Testis (tissue), 2 donors: ENCODE measurements at regions not wholly inside any gene's neighbourhood (a gene's known extent, or its start where the extent isn't known, plus 50 kb on each side); places are given as distances from the start of the nearest gene placed in this dataset.

Source experiments
- DNase-seq: peaks from one replicate; pipeline ENCODE4 v3.0.0-alpha.2; 2019
- H3K27ac ChIP-seq, 2 donors: fragments of 200-600 bp; sonication (generic); one replicate each; pipeline ENCODE4 v1.5.1; 2019
- H3K27me3 ChIP-seq: fragments of 200-600 bp; sonication (generic); one replicate; pipeline ENCODE4 v1.5.1; 2019
- H3K36me3 ChIP-seq: fragments of 200-600 bp; sonication (generic); one replicate; pipeline ENCODE4 v1.5.1; 2017; ENCODE audit warnings: low read depth; ENCODE audit errors: missing control alignments
- H3K4me1 ChIP-seq: fragments of 200-600 bp; sonication (generic); one replicate; pipeline ENCODE4 v1.5.1; 2019
- H3K4me3 ChIP-seq, 2 donors: fragments of 200-600 bp; sonication (generic); one replicate each; pipeline ENCODE4 v1.5.1; 2017 to 2019
- H3K9me3 ChIP-seq: fragments of 200-600 bp; sonication (generic); one replicate; pipeline ENCODE4 v1.5.1; 2017
- CTCF ChIP-seq, 3 experiments: fragments of 450-650 bp in 2 of 3; fragments of 200-600 bp in 1 of 3; sonication (generic) in 1 of 3; IDR thresholded peaks; one replicate each; pipeline ENCODE4 v1.5.1; 2016 to 2019; ENCODE audit warnings: antibody characterized with exemption in 3 of 3, mild to moderate bottlenecking in 2 of 3, moderate library complexity in 1 of 3
- POLR2A ChIP-seq: fragments of 450-650 bp; IDR thresholded peaks from one replicate; pipeline ENCODE4 v1.6.1; 2017; ENCODE audit warnings: antibody characterized with exemption, mild to moderate bottlenecking, moderate library complexity
- WGBS, 2 donors: methylation state at CpG; one replicate each; pipeline ENCODE4 v1.1.5; 2018; 5-methylcytosine and 5-hydroxymethylcytosine counted together
- intact Hi-C: fragments of 100-400 bp; cut with DNase I; formaldehyde crosslinking; loops from one replicate; pipeline ENCODE4 v1.15.1; 2023; ENCODE audit warnings: low total_unique reads

GRCh38 chrX:38968344-38969216 lies 167.3 kb downstream of the MID1IP1 start:
- no peaks in the 10 kb centered on the region for H3K4me1 ChIP-seq
- H3K9me3 ChIP-seq, result no peaks in the 10 kb centered on the region
- no peak for TF ChIP-seq POLR2A
- TF ChIP-seq CTCF (IDR thresholded peaks at IDR 0.05), result no peak
- H3K27me3 ChIP-seq, result no peaks in the 10 kb centered on the region
- intact Hi-C loops, result no loop called here
- H3K27ac ChIP-seq, result no peak overlapping the region
- DNase-seq, result no peak
- no peaks in the 10 kb centered on the region for H3K36me3 ChIP-seq
- H3K4me3 ChIP-seq, result no peak overlapping the region
- WGBS, 2 donors, result 76 to 86% methylated on average over 3 of the region's 3 CpGs

GRCh38 chrX:38970074-38970473 lies 168.8 kb downstream of the MID1IP1 start:
- no peaks in the 10 kb centered on the region for H3K27me3 ChIP-seq
- whole genome bisulfite sequencing, 2 donors, result 90 to 100% methylated on average over 1 of the region's 1 CpG
- H3K27ac ChIP-seq, result no peak overlapping the region
- H3K4me3 ChIP-seq, result no peak overlapping the region
- no peaks in the 10 kb centered on the region for H3K9me3 ChIP-seq
- DNase-seq, result no peak
- intact Hi-C loops, result no loop called here
- H3K4me1 ChIP-seq, result no peaks in the 10 kb centered on the region
- no peak for TF ChIP-seq POLR2A
- no peak for TF ChIP-seq CTCF (IDR thresholded peaks at IDR 0.05)
- H3K36me3 ChIP-seq, result no peaks in the 10 kb centered on the region

GRCh38 chrX:38970845-38971244 lies 169.6 kb downstream of the MID1IP1 start:
- TF ChIP-seq CTCF (IDR thresholded peaks at IDR 0.05) (no peak), POLR2A (no peak)
- no peak for DNase-seq
- H3K9me3 ChIP-seq, result no peaks in the 10 kb centered on the region
- H3K27ac ChIP-seq, result no peak overlapping the region
- no peak overlapping the region for H3K4me3 ChIP-seq
- no peaks in the 10 kb centered on the region for H3K27me3 ChIP-seq
- intact Hi-C loops, result no loop called here
- no peaks in the 10 kb centered on the region for H3K4me1 ChIP-seq
- no peaks in the 10 kb centered on the region for H3K36me3 ChIP-seq
- WGBS, 2 donors, result 96 to 100% methylated on average over 3 of the region's 3 CpGs

GRCh38 chrX:38973322-38973721 lies 172.1 kb downstream of the MID1IP1 start:
- Histone ChIP-seq H3K4me3 (no peak overlapping the region), H3K36me3 (no peaks in the 10 kb centered on the region), H3K9me3 (no peaks in the 10 kb centered on the region), H3K27me3 (no peaks in the 10 kb centered on the region), H3K27ac (no peak overlapping the region), H3K4me1 (no peaks in the 10 kb centered on the region)
- no peak for DNase-seq
- TF ChIP-seq CTCF (IDR thresholded peaks at IDR 0.05) (no peak), POLR2A (no peak)
- 39 to 66% methylated on average over 3 of the region's 3 CpGs for WGBS, 2 donors
- intact Hi-C loops, result no loop called here

GRCh38 chrX:38974542-38974941 lies 173.3 kb downstream of the MID1IP1 start:
- no peak for DNase-seq
- Histone ChIP-seq H3K27ac (no peak overlapping the region), H3K4me1 (no peaks in the 10 kb centered on the region), H3K36me3 (no peaks in the 10 kb centered on the region), H3K4me3 (no peak overlapping the region), H3K9me3 (no peaks in the 10 kb centered on the region), H3K27me3 (no peaks in the 10 kb centered on the region)
- intact Hi-C loops, result no loop called here
- TF ChIP-seq POLR2A (no peak), CTCF (IDR thresholded peaks at IDR 0.05) (no peak)
- 88% methylated on average over 3 of the region's 3 CpGs for WGBS, 2 donors
